Upper lobe of left lung (tissue), 4 donors: ENCODE measurements at regions not wholly inside any gene's neighbourhood (a gene's known extent, or its start where the extent isn't known, plus 50 kb on each side); places are given as distances from the start of the nearest gene placed in this dataset.

Source experiments
- CTCF ChIP-seq, 6 experiments: fragments of 450-650 bp in 4 of 6; fragments of 200-600 bp in 2 of 6; sonication (generic) in 2 of 6; IDR thresholded peaks; one replicate each; pipeline ENCODE4 v1.5.1; 2016 to 2019; ENCODE audit warnings: antibody characterized with exemption in 6 of 6
- POLR2A ChIP-seq, 4 donors: fragments of 450-650 bp; IDR thresholded peaks; one replicate each; pipeline ENCODE4 v1.5.1; 2016 to 2017; ENCODE audit warnings: antibody characterized with exemption in 4 of 4, mild to moderate bottlenecking in 2 of 4

GRCh38 chr12:20097626-20098025 is 270.7 kb upstream of the PDE3A start:
- no peak for TF ChIP-seq POLR2A (IDR thresholded peaks at IDR 0.05)
- no peak for TF ChIP-seq CTCF (IDR thresholded peaks at IDR 0.05)
